Natural killer cell (primary cell): ENCODE measurements at regions not wholly inside any gene's neighbourhood (a gene's known extent, or its start where the extent isn't known, plus 50 kb on each side); places are given as distances from the start of the nearest gene placed in this dataset.
"Not testable (repeated sequence)": the region's sequence is repeated elsewhere in the genome, so short reads cannot be mapped to it uniquely, and the experiment has no call there.

Experiments used
- ATAC-seq, 3 donors: fragments of 150-1000 bp in 2 of 3; fragments of 200-7000 bp in 1 of 3; cut with Tn5 transposase; 1 replicate in 1 of 3; 2 replicates in 2 of 3; pipeline ENCODE4 v1.10.0; 2021; ENCODE audit warnings: mild to moderate bottlenecking in 2 of 3, moderate library complexity in 2 of 3
- DNase-seq, 2 donors: peaks; one replicate each; pipeline versions ENCODE4 v3.0.0 to v3.0.0-alpha.2; 2013 to 2021; ENCODE audit warnings: mixed read lengths in 1 of 2
- H3K27ac ChIP-seq: one replicate; pipeline ENCODE4 v1.5.1; 2013; ENCODE audit warnings: mild to moderate bottlenecking, low read length
- H3K27me3 ChIP-seq: one replicate; pipeline ENCODE4 v1.6.1; 2013; ENCODE audit warnings: low read length; ENCODE audit not compliant: control insufficient read depth, insufficient read depth
- H3K36me3 ChIP-seq: one replicate; pipeline ENCODE4 v1.6.1; 2013; ENCODE audit warnings: low read length; ENCODE audit not compliant: control insufficient read depth, insufficient read depth
- H3K4me1 ChIP-seq: one replicate; pipeline ENCODE4 v1.6.1; 2013; ENCODE audit warnings: low read length; ENCODE audit not compliant: control insufficient read depth, insufficient read depth
- H3K4me3 ChIP-seq: one replicate; pipeline ENCODE4 v1.5.1; 2013; ENCODE audit warnings: low read length
- H3K9me3 ChIP-seq: one replicate; pipeline ENCODE4 v1.6.1; 2013; ENCODE audit warnings: low read length; ENCODE audit not compliant: control insufficient read depth, insufficient read depth
- H3K27ac Mint-ChIP-seq, 2 donors: one replicate each; pipeline ENCODE4 v1.8.0; 2022; ENCODE audit warnings: mild to moderate bottlenecking in 2 of 2, mixed read lengths in 2 of 2, moderate library complexity in 1 of 2
- H3K27me3 Mint-ChIP-seq, 2 donors: one replicate each; pipeline ENCODE4 v1.8.0; 2022; ENCODE audit warnings: low read depth in 2 of 2, mixed read lengths in 2 of 2
- H3K36me3 Mint-ChIP-seq: one replicate; pipeline ENCODE4 v1.8.0; 2022; ENCODE audit warnings: mixed read lengths
- H3K4me1 Mint-ChIP-seq, 2 donors: one replicate each; pipeline ENCODE4 v1.8.0; 2022; ENCODE audit warnings: mixed read lengths in 2 of 2
- H3K4me3 Mint-ChIP-seq: one replicate; pipeline ENCODE4 v1.8.0; 2022; ENCODE audit warnings: mild to moderate bottlenecking, moderate library complexity, mixed read lengths
- H3K9me3 Mint-ChIP-seq, 2 donors: one replicate each; pipeline ENCODE4 v1.8.0; 2022; ENCODE audit warnings: mixed read lengths in 2 of 2
- WGBS: methylation state at CpG from one replicate; pipeline ENCODE4 v1.1.7; 2013; ENCODE audit warnings: missing lambda C conversion rate; ENCODE audit not compliant: insufficient coverage; 5-methylcytosine and 5-hydroxymethylcytosine counted together
- intact Hi-C: fragments of 100-400 bp; cut with micrococcal nuclease; formaldehyde crosslinking; loops from one replicate; pipeline ENCODE4 v1.14.2; 2022

DNA sequence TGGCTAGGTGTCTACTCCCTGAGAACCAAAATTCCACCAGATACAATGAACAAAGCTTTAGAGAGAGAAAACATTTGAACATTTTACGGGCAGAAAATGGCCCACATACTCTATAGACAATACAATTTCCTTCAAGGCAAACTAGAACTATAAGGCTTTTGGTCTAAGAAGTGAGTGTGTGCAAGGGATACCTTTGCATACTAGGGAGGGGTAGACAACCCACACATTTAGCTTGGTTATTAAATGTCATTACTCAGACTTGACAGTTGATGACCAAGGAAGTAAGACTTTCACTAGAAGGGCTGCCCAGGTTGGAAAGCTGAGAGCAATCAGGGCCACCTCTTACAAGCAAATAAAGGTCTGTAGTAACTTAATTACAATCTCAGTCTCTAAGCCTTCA is 64.0 kb upstream of the PLEKHM1 start:
- H3K27me3 ChIP-seq, H3K9me3 ChIP-seq, H3K27me3 Mint-ChIP-seq, H3K4me3 ChIP-seq, H3K36me3 Mint-ChIP-seq, H3K4me3 Mint-ChIP-seq, ATAC-seq, H3K9me3 Mint-ChIP-seq, H3K4me1 ChIP-seq, intact Hi-C loops, H3K4me1 Mint-ChIP-seq, H3K36me3 ChIP-seq, H3K27ac Mint-ChIP-seq, H3K27ac ChIP-seq, DNase-seq: not testable (repeated sequence)
- no CpG with 5 or more reads among the region's 1 CpG for WGBS

- H3K4me3 ChIP-seq, H3K36me3 Mint-ChIP-seq, H3K4me3 Mint-ChIP-seq, H3K9me3 ChIP-seq, H3K27me3 Mint-ChIP-seq, H3K4me1 Mint-ChIP-seq, ATAC-seq, H3K27ac ChIP-seq, H3K4me1 ChIP-seq, DNase-seq, intact Hi-C loops, H3K27ac Mint-ChIP-seq, H3K9me3 Mint-ChIP-seq, H3K36me3 ChIP-seq, H3K27me3 ChIP-seq: not testable (repeated sequence)
- WGBS, result no CpG with 5 or more reads among the region's 1 CpG
These were observed 68.3 kb upstream of the PLEKHM1 start for GRCh38 chr17:45558821-45559220.

DNA sequence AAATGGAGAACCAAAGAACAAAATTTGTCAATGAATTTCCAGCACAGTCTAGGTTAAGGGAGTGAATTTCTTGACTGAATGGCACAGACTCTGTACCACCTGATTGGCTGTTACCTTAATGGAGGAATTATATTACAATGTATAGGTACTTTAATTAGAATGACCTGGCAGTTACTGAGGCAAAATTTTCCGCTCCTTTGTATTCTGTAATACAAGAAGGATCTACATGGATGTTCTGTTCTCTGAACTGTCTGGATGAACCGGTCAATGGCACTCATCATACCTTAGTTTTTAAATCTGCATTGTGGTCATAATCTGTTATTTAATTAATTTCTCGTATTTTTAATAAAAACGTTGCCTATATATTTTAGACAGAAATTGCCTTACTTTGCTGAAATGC is 72.3 kb upstream of the PLEKHM1 start:
- H3K9me3 Mint-ChIP-seq, H3K27ac Mint-ChIP-seq, ATAC-seq, H3K36me3 Mint-ChIP-seq, H3K36me3 ChIP-seq, intact Hi-C loops, H3K4me3 Mint-ChIP-seq, H3K4me1 ChIP-seq, DNase-seq, H3K4me1 Mint-ChIP-seq, H3K27me3 Mint-ChIP-seq, H3K4me3 ChIP-seq, H3K27ac ChIP-seq, H3K9me3 ChIP-seq, H3K27me3 ChIP-seq: not testable (repeated sequence)
- WGBS, result 93% methylated on average over 2 of the region's 4 CpGs

DNA sequence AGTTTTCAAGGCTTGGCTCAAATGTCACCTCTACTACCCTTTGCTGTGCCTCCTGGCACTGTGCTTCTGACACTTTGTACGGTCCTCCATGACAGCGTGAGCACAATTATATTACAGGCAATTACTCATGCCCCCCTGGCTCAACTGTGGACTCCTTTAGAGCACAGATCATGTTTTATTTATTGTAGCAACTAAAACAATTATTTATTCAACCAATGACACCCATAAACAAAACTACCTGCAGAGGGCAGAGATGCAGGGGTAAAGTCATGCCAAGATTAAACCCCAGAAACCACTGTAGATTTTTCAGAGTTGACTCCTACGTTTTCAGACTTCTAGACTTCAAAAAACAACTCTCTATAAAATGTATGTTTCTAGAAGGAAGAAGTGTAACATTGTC is 72.8 kb upstream of the PLEKHM1 start:
- H3K36me3 ChIP-seq, H3K4me3 ChIP-seq, H3K27me3 ChIP-seq, H3K27me3 Mint-ChIP-seq, H3K4me3 Mint-ChIP-seq, intact Hi-C loops, H3K9me3 Mint-ChIP-seq, ATAC-seq, H3K36me3 Mint-ChIP-seq, H3K27ac ChIP-seq, H3K27ac Mint-ChIP-seq, H3K9me3 ChIP-seq, H3K4me1 ChIP-seq: not testable (repeated sequence)
- peak in 1 of 2 donors; percentile 44 for DNase-seq
- H3K4me1 Mint-ChIP-seq, result peaks cover 6 to 10% of the 10 kb centered on the region in 2 donors
- 91% methylated on average over 2 of the region's 3 CpGs for WGBS

- peaks cover 6 to 10% of the 10 kb centered on the region in 2 donors for H3K4me1 Mint-ChIP-seq
- H3K36me3 ChIP-seq, H3K4me3 ChIP-seq, intact Hi-C loops, H3K27me3 Mint-ChIP-seq, H3K9me3 ChIP-seq, DNase-seq, H3K4me1 ChIP-seq, H3K9me3 Mint-ChIP-seq, H3K27ac ChIP-seq, H3K4me3 Mint-ChIP-seq, H3K27ac Mint-ChIP-seq, ATAC-seq, H3K27me3 ChIP-seq, H3K36me3 Mint-ChIP-seq: not testable (repeated sequence)
- WGBS, result no CpG with 5 or more reads among the region's 1 CpG
These were observed 77.8 kb upstream of the PLEKHM1 start for GRCh38 chr17:45568275-45568674.

DNA sequence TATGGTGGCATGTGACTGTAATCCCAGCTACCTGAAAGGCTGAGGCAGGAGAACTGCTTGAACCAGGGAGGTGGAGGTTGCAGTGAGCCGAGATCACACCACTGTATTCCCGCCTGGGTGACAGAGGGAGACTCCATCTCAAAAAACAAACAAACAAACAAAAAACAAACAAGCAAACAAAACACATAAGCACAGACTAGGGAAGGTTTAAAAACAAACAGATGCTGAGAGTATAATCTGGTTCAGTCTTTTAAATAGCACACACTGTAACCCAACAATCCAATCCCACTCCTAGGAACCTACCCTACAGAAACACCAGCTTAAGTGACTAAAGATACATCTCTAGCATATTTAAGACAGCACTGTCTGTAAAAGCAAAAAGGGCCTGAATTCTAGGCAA is 82.8 kb upstream of the PLEKHM1 start:
- H3K4me1 ChIP-seq, H3K27ac ChIP-seq, H3K36me3 ChIP-seq, H3K9me3 Mint-ChIP-seq, H3K27me3 ChIP-seq, H3K27ac Mint-ChIP-seq, H3K27me3 Mint-ChIP-seq, H3K4me3 Mint-ChIP-seq, ATAC-seq, intact Hi-C loops, H3K4me3 ChIP-seq, DNase-seq, H3K36me3 Mint-ChIP-seq, H3K9me3 ChIP-seq: not testable (repeated sequence)
- H3K4me1 Mint-ChIP-seq, result peaks cover 0 to 22% of the 10 kb centered on the region in 2 donors
- no CpG with 5 or more reads among the region's 2 CpGs for WGBS
